ENCODE measurements at regions not wholly inside any gene's neighbourhood (a gene's known extent, or its start where the extent isn't known, plus 50 kb on each side); places are given as distances from the start of the nearest gene placed in this dataset.

GRCh38 chr1:232553050-232553754, 76.7 kb downstream of the SIPA1L2 start:
- Histone ChIP-seq H3K36me3 (ENCODE audit: control insufficient read depth, insufficient read depth, low read length) (no peaks in the 10 kb centered on the region), H3K9me3 (ENCODE audit: control insufficient read depth, low read length) (no peaks in the 10 kb centered on the region), H2AFZ (no peak overlapping the region), H3K4me1 (no peaks in the 10 kb centered on the region), H3K27ac (no peak overlapping the region), H3K4me3 (ENCODE audit: low read depth, low read length) (no peak overlapping the region), H3K27me3 (ENCODE audit: control insufficient read depth, insufficient read depth, low read length) (no peaks in the 10 kb centered on the region), H3K79me2 (no peaks in the 10 kb centered on the region), H3K4me2 (ENCODE audit: low read length) (no peak overlapping the region), H3K9ac (no peak overlapping the region)
- no peak for TF ChIP-seq CTCF (IDR thresholded peaks at IDR 0.05)

- Histone ChIP-seq H3K9ac (no peak overlapping the region), H3K27ac (no peak overlapping the region), H3K27me3 (ENCODE audit: control insufficient read depth, insufficient read depth, low read length) (no peaks in the 10 kb centered on the region), H3K4me2 (ENCODE audit: low read length) (no peak overlapping the region), H3K36me3 (ENCODE audit: control insufficient read depth, insufficient read depth, low read length) (no peaks in the 10 kb centered on the region), H3K4me1 (no peaks in the 10 kb centered on the region), H3K79me2 (no peaks in the 10 kb centered on the region), H2AFZ (no peak overlapping the region), H3K9me3 (ENCODE audit: control insufficient read depth, low read length) (no peaks in the 10 kb centered on the region), H3K4me3 (ENCODE audit: low read depth, low read length) (no peak overlapping the region)
- TF ChIP-seq CTCF (IDR thresholded peaks at IDR 0.05), result no peak
Observed at GRCh38 chr1:232551386-232551785, 78.5 kb downstream of the SIPA1L2 start.

GRCh38 chr1:232550007-232550406, 79.9 kb downstream of the SIPA1L2 start:
- no peak for TF ChIP-seq CTCF (IDR thresholded peaks at IDR 0.05)
- Histone ChIP-seq H3K4me2 (ENCODE audit: low read length) (no peak overlapping the region), H3K9me3 (ENCODE audit: control insufficient read depth, low read length) (no peaks in the 10 kb centered on the region), H2AFZ (no peak overlapping the region), H3K9ac (no peak overlapping the region), H3K4me3 (ENCODE audit: low read depth, low read length) (no peak overlapping the region), H3K27me3 (ENCODE audit: control insufficient read depth, insufficient read depth, low read length) (no peaks in the 10 kb centered on the region), H3K36me3 (ENCODE audit: control insufficient read depth, insufficient read depth, low read length) (no peaks in the 10 kb centered on the region), H3K27ac (no peak overlapping the region), H3K4me1 (no peaks in the 10 kb centered on the region), H3K79me2 (no peaks in the 10 kb centered on the region)

- H3K9me3 ChIP-seq (ENCODE audit: control insufficient read depth, low read length), result no peaks in the 10 kb centered on the region
- no peak overlapping the region for H3K4me2 ChIP-seq (ENCODE audit: low read length)
- no peak overlapping the region for H2AFZ ChIP-seq
- no peaks in the 10 kb centered on the region for H3K27me3 ChIP-seq (ENCODE audit: control insufficient read depth, insufficient read depth, low read length)
- no peak for TF ChIP-seq CTCF (IDR thresholded peaks at IDR 0.05)
- no peaks in the 10 kb centered on the region for H3K36me3 ChIP-seq (ENCODE audit: control insufficient read depth, insufficient read depth, low read length)
- H3K9ac ChIP-seq, result no peak overlapping the region
- no peak overlapping the region for H3K27ac ChIP-seq
- H3K4me3 ChIP-seq (ENCODE audit: low read depth, low read length), result no peak overlapping the region
- H3K4me1 ChIP-seq, result no peaks in the 10 kb centered on the region
- H3K79me2 ChIP-seq, result no peaks in the 10 kb centered on the region
Observed at GRCh38 chr1:232548691-232549090, 81.2 kb downstream of the SIPA1L2 start.

GRCh38 chr1:232547938-232548484, 81.9 kb downstream of the SIPA1L2 start:
- H3K9me3 ChIP-seq (ENCODE audit: control insufficient read depth, low read length), result no peaks in the 10 kb centered on the region
- H3K36me3 ChIP-seq (ENCODE audit: control insufficient read depth, insufficient read depth, low read length), result no peaks in the 10 kb centered on the region
- no peak overlapping the region for H2AFZ ChIP-seq
- no peaks in the 10 kb centered on the region for H3K27me3 ChIP-seq (ENCODE audit: control insufficient read depth, insufficient read depth, low read length)
- no peak overlapping the region for H3K4me2 ChIP-seq (ENCODE audit: low read length)
- H3K79me2 ChIP-seq, result no peaks in the 10 kb centered on the region
- no peak for TF ChIP-seq CTCF (IDR thresholded peaks at IDR 0.05)
- no peak overlapping the region for H3K4me3 ChIP-seq (ENCODE audit: low read depth, low read length)
- H3K4me1 ChIP-seq, result no peaks in the 10 kb centered on the region
- H3K27ac ChIP-seq, result no peak overlapping the region
- no peak overlapping the region for H3K9ac ChIP-seq
